Endometrial microvascular endothelial cells (primary cell): ENCODE measurements at regions not wholly inside any gene's neighbourhood (a gene's known extent, or its start where the extent isn't known, plus 50 kb on each side); places are given as distances from the start of the nearest gene placed in this dataset.

ENCODE experiments used
- in situ Hi-C: cut with HindIII; loops from 2 replicates; pipeline ENCODE4 v1.10.0; 2017; ENCODE audit warnings: low sequenced_read_pairs, low pct_unique_long_range_greater_than_20kb; ENCODE audit errors: inconsistent ontology term

- in situ Hi-C loops, result no loop called here
Measured at GRCh38 chr17:12505866-12506265, 159.8 kb upstream of the MYOCD start.

GRCh38 chr17:12507026-12507595 lies 158.6 kb upstream of the MYOCD start:
- in situ Hi-C loops, result no loop called here

- in situ Hi-C loops, result no loop called here
Measured at GRCh38 chr17:12509801-12510200, 155.9 kb upstream of the MYOCD start.

- in situ Hi-C loops, result no loop called here
Measured at GRCh38 chr17:12510535-12510934, 155.2 kb upstream of the MYOCD start.

- in situ Hi-C loops, result no loop called here
Measured at GRCh38 chr17:12512694-12513355, 152.9 kb upstream of the MYOCD start.

- in situ Hi-C loops, result no loop called here
Measured at GRCh38 chr17:12514596-12514995, 151.1 kb upstream of the MYOCD start.

- in situ Hi-C loops, result no loop called here
Measured at GRCh38 chr17:12519956-12520594, 145.6 kb upstream of the MYOCD start.

GRCh38 chr17:12521416-12521815 lies 144.3 kb upstream of the MYOCD start:
- in situ Hi-C loops, result no loop called here

- in situ Hi-C loops, result no loop called here
Measured at GRCh38 chr17:12522336-12522735, 143.4 kb upstream of the MYOCD start.

GRCh38 chr17:12522743-12523183 lies 142.9 kb upstream of the MYOCD start:
- in situ Hi-C loops, result no loop called here

GRCh38 chr17:12523244-12523643 lies 142.4 kb upstream of the MYOCD start:
- in situ Hi-C loops, result no loop called here

- in situ Hi-C loops, result no loop called here
Measured at GRCh38 chr17:12528036-12528435, 137.7 kb upstream of the MYOCD start.

- in situ Hi-C loops, result loop anchor here (10.0 kb wide), 1 partner anchor 85 kb away; no protein-coding TSS in a partner anchor
Measured at GRCh38 chr17:12530161-12530560, 135.5 kb upstream of the MYOCD start.

- in situ Hi-C loops, result loop anchor here (10.0 kb wide), 1 partner anchor 79 kb away; no protein-coding TSS in a partner anchor
Measured at GRCh38 chr17:12536021-12536420, 129.7 kb upstream of the MYOCD start.

GRCh38 chr17:12536472-12536871 lies 129.2 kb upstream of the MYOCD start:
- in situ Hi-C loops, result loop anchor here (10.0 kb wide), 1 partner anchor 78 kb away; no protein-coding TSS in a partner anchor

GRCh38 chr17:12537436-12537835 lies 128.3 kb upstream of the MYOCD start:
- in situ Hi-C loops, result loop anchor here (10.0 kb wide), 1 partner anchor 77 kb away; no protein-coding TSS in a partner anchor

GRCh38 chr17:12538003-12538402 lies 127.7 kb upstream of the MYOCD start:
- in situ Hi-C loops, result loop anchor here (10.0 kb wide), 1 partner anchor 77 kb away; no protein-coding TSS in a partner anchor

GRCh38 chr17:12545877-12546513 lies 119.7 kb upstream of the MYOCD start:
- in situ Hi-C loops, result no loop called here

GRCh38 chr17:12546983-12547382 lies 118.7 kb upstream of the MYOCD start:
- in situ Hi-C loops, result no loop called here

GRCh38 chr17:12547831-12548230 lies 117.9 kb upstream of the MYOCD start:
- in situ Hi-C loops, result no loop called here
